Stimulated activated CD4-positive, alpha-beta T cell treated with anti-CD3 and anti-CD28 coated beads, Interleukin-4, amount 100 ng/mL, for 4 hours (primary cell): ENCODE measurements at regions not wholly inside any gene's neighbourhood (a gene's known extent, or its start where the extent isn't known, plus 50 kb on each side); places are given as distances from the start of the nearest gene placed in this dataset.
"Not testable (repeated sequence)": the region's sequence is repeated elsewhere in the genome, so short reads cannot be mapped to it uniquely, and the experiment has no call there.

Source experiments
- DNase-seq, 2 experiments: peaks; one replicate each; pipeline ENCODE4 v3.0.0-alpha.2; 2020

DNA sequence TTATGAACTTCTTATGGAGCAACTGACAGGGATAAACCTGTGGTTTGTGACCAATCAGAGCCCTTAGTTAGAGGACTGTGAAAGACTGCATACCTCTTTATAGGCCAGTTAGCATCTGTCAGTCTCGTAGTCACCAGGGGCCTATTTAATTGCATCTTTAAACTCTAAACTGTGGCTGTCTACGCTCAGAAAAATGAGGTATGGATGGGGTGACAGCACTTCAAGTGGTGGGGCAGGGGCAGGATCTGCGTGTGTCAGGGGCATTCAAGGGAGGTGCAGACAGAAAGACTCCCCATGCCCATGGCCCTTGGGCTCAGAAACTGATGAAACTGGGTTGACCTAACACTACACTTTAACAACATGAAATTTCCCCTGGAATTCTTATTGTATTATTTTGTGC lies 132.6 kb upstream of the TBCA start:
- no peak for DNase-seq

- DNase-seq: no peak
Observed at GRCh38 chr5:77907786-77908185, 131.6 kb upstream of the TBCA start.

- no peak for DNase-seq
Observed at GRCh38 chr5:77906806-77907205, 130.7 kb upstream of the TBCA start.

DNA sequence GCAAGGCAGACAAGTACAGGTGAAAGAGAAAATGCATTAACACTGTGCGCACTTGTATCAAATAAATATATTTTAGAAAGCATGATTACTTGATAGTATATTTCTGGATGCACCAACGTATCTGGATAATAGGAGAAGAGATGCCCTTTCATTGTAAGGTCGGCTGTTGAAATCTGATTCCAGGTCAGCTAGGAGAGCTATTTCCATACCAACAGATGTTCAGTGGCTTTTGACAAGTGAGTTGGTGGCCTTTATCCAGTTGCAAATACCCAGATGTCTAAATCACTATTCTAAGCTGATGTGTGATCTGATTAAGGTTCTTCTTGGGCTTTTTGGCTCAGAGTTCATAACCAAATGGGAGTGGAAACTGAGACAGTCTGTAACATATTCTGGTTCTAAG lies 128.2 kb upstream of the TBCA start:
- no peak for DNase-seq

DNA sequence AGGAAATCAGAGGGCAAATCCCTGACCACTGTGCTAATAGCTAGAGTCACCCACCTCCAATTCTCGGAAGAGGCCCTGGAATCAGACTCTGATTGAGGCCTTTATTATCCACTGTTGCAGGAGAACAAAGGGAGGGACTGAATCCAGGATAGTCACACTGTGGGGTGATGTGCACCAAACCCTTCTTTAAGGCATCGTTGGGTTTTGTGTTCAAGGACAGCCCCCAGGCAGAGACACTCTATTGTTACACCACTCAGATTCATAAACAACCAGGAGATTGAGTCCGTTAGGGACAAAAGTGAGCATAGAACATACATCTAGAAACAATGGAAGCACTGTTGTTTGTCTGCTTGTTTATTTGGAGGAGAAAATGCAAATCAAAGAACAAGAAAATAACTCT lies 124.6 kb upstream of the TBCA start:
- no peak for DNase-seq

GRCh38 chr5:77898385-77898784 lies 122.2 kb upstream of the TBCA start:
- DNase-seq: no peak

- DNase-seq: no peak
Observed at GRCh38 chr5:77896338-77896737, 120.2 kb upstream of the TBCA start.

DNA sequence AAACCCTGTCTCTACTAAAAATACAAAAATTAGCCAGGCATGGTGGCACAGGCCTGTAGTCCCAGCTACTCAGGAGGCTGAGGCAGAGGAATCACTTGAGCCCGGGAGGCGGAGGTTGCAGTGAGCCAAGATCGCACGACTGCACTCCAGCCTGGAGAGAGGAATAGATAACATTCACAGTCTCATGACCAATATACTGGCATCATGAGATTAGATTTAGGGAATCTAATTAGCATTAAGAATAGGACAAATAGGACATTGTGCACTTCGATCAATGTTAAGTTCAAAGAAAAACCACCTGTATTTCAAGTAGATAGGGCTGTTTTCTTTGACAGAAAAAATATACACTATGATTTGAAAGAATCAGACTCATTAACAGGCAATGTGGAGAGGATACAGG lies 118.0 kb upstream of the TBCA start:
- not testable (repeated sequence) for DNase-seq

DNA sequence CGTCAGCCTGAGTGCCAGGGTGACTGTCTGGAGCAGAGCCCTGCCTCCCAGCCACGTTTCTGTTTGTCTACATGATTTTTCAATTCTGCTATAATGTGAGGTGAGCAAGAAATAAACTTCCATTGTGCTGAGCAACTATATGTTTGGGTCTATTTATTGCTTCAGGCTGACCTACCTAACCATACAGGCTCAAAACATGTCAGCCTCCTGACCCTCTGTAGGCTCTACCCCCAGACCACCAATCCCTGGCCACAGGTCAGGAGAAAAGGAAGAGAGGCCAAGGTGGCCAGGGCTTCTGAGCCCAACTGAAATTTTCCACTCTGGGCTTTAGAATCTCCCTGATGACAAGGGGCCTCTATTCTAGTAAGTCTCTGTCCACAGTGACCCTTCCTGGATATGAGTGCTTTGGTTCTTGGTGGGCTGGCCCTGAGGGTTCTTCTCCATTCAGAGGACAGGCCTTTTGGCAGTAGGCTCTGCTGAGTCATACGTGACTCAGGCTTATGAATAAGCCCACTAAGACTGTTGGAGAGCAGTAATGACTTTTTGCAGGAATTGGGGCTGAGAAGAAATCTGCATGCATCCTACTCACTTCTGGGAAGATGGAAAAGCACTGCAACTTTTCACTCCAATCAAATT lies 117.2 kb upstream of the TBCA start:
- no peak for DNase-seq

GRCh38 chr5:77892061-77893010 lies 116.2 kb upstream of the TBCA start:
- DNase-seq: no peak

GRCh38 chr5:77885519-77885918 lies 109.4 kb upstream of the TBCA start:
- DNase-seq: no peak

DNA sequence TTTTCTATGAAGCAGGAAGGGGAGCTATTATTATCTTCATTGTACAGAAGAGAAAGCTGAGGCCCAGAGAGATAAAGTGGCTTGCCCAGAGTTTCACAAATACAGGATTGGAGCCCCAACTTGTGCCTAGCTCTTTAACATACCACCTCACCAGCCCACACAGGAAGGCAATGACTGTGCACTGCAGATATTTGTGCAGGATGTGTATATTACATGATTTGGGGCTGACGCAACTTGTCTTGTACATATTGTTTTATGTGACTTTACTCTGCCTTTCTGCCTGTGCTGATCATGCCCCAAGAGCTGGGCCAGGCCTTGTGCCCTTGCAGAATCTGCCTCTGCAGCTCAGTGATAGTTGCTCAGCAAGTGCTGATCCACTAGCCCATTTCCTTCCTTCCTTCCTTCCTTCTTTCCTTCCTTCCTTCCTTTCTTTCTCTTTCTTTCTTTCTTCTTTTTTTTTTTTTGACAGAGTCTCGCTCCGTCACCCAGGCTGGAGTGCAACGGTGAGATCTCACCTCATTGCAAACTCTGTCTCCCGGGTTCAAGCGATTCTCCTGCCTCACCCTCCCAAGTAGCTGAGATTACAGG lies 106.6 kb upstream of the TBCA start:
- no peak for DNase-seq

GRCh38 chr5:77881528-77881927 lies 105.4 kb upstream of the TBCA start:
- no peak for DNase-seq

DNA sequence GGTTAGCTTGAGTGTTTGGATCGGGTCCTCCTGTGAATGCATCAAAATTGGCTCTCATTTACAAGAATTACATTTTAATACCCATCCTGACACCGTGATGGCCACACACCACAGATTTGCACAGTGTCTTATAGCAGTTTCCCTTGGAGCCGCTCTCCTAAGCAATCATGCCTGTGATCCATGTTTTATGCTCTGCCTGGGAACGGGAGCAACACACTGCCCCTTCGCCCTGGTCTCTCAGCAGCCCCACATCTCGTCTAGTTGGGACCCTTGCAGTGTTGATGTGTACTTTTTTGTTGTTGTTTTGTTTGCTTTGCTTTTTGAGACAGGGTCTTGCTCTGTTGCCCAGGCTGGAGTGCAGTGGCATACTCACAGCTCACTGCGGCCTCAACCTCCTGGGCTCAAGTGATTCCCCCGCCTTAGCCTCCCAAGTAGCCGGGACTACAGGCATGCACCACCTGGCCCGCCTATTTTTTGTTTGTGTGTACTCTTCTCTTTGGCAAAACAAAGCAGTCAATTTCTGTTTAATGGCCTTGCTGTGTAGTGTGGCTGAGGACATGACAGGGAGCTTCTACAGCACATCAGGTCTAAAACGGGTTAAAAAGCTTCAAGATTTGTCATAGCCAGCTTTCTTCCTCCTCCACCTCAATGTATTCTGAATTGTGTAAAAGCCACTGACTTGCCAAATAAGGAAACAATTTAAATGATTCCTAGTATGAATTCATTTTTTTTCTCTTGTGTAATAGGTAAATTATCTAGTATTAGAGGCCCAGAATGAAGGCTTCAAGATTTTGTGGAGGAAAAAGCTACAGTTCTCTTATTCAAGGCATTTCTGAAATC lies 101.6 kb upstream of the TBCA start:
- DNase-seq: no peak

DNA sequence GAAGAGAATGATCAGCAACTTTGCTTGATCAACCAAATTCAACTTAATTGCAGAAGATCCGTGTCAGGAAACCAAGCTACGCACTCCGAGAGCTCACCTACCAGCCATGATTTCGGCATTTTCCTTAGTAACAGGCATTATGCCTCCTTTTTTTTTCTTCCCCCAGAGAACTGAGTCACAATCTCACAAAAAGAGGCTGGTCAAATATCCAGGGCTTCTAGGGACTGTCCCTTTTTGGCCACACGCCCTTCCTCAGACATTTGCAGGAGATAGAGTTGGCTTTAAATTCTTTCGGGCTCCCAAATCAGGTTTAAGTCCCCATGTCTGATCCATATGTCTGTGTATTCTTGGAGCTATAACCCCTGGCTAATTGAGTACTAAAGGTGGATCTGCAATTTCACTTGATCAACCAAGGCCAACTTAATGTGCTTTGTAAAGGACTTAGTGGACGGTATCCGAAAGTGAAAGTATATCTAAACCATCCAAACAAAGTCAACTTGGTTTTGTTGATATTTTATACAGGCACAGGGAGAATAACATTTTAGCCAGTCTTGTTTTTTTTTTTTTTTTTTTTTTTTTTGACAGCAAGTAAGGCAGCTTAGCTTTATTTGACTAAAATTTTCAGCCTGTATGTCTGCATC lies 100.8 kb upstream of the TBCA start:
- DNase-seq: no peak

DNA sequence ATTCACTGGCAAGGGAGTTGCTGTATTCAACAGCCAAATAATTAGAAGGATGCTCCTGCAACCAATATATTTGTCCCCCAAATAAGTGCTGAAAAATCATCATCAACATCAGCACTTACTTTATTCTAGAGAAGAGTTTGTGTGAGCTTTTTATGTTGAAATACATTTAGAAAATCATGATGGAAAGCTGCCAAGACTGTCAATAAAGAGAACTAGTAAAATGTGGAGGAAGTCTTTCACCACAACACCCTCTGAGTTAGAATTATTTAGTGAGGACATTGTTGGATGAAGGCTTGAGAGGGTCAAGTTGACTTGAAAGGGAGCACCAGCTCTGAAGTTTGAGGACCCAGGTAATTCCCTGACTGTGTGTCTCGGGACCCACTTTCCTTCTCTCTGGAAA lies 100.2 kb upstream of the TBCA start:
- DNase-seq: no peak

- no peak for DNase-seq
Observed at GRCh38 chr5:77874691-77875090, 98.6 kb upstream of the TBCA start.

DNA sequence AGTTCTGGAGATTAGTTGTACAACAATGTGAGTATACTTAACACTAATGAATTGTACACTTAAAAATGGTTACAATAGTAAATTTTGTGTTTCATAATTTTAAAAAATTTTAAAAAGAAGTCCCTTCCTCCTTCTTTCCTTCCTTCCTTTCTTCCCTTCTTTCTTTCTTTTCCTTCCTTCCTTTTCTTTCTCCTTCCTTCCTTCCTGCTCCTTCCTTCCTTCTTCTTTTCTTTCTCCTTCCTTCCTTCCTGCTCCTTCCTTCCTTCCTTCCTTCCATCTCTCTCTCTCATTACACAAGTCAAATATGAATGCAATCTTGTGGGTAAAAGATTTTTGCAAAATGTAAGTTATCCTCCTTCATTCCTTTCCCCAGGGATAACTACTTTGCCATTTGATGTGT lies 97.1 kb upstream of the TBCA start:
- no peak for DNase-seq

DNA sequence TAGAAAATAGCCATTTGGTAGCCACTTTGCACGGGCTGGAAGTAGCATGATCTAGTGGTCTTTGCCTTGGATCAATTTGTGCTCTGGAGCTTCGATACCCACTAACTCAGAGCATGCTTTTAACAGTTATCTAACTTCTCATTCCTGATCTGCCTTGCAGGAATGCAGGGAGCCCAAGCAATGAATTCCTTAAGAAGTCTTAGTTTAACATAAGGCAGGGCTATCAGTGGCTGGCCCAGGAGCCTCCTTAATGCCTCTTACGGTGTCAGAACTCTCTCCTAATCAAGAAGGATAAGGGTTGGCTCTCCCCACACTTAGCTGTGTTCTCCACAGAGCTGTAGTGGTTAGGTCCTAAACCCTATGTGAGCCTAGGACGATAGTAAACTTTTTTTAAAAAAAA lies 95.8 kb upstream of the TBCA start:
- no peak for DNase-seq

DNA sequence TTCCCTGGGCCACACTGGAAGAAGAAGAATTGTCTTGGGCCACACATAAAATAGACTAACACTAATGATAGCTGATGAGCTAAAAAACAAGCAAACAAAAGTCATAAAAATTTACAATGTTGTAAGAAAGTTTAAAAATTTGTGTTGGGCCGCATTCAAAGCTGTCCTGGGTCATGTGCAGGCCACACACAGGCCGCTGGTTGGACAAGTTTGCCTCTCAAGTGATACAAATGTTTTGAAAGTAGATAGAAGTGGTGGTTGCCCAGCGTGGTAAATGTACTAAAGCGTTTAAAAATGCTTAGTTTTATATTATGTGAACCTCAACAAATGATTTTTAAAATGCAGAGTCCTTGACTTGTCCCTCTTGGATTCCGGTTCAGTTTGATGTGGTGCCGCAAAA lies 94.9 kb upstream of the TBCA start:
- DNase-seq: no peak

DNA sequence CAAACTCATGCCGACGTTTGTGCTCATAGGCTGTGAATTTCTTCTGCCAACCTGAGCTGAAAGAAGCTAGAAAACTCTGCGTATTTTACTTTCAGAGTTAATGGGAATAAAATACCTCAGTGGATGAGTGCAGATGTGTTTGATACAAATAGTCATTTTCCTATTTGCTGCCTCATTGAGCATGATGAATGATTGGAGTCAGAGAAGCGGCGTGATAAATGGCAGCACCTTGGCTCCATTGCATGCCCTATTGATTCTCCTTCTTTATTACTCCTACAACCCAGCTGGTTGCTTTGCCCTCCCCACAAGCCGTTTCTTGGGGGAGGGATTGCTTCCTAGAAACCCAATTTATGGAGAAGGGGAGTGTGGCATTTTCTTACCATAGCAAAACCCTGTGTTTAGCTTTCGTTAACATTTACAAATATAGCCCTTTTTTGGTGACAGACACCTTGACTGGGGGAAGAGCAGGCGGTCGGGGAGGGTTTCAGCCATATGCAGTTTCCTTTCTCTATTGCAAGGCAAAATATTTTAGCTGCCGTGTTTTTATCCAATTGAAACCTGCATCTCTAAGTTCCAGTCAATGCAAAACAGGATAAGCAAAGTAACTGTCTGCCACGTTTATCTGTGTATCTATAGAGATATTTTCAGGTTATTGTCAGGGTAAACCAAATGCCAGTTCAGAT lies 93.1 kb upstream of the TBCA start:
- no peak for DNase-seq

DNA sequence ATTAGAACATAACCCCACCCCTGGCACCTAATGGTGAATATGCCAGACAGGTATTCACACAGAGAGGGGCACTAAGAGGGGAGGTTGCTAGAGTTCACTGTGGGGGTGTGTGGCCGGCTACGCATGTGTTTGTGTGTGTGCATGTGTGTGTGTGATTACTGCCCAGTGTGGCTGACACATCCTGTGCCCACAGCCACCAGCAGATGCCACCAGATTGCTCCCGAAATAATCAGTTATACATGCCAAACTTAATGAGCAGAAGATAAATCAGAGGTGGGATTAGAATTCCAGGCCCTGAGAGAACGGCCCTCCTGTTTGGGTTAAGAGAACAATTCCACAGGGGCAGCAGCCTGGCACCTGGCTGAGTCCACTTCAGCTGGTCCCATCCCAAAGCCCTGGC lies 91.8 kb upstream of the TBCA start:
- DNase-seq: no peak
